ENCODE measurements at regions not wholly inside any gene's neighbourhood (a gene's known extent, or its start where the extent isn't known, plus 50 kb on each side); places are given as distances from the start of the nearest gene placed in this dataset.

GRCh38 chr13:53545340-53545941 is 516.8 kb downstream of the OLFM4 start:
- no peak for DNase-seq

GRCh38 chr13:53560556-53560955 is 531.9 kb downstream of the OLFM4 start:
- DNase-seq = no peak

GRCh38 chr13:53562419-53562818 is 533.8 kb downstream of the OLFM4 start:
- no peak for DNase-seq

GRCh38 chr13:53568491-53568890 is 539.9 kb downstream of the OLFM4 start:
- DNase-seq = no peak

GRCh38 chr13:53569453-53569852 is 540.8 kb downstream of the OLFM4 start:
- DNase-seq = no peak

GRCh38 chr13:53601113-53601512 is 572.5 kb downstream of the OLFM4 start:
- DNase-seq = no peak

GRCh38 chr13:53605326-53605725 is 576.7 kb downstream of the OLFM4 start:
- DNase-seq = no peak

GRCh38 chr13:53612200-53612599 is 583.6 kb downstream of the OLFM4 start:
- no peak for DNase-seq

GRCh38 chr13:53622456-53622855 is 593.8 kb downstream of the OLFM4 start:
- no peak for DNase-seq

GRCh38 chr13:53623146-53623545 is 594.5 kb downstream of the OLFM4 start:
- no peak for DNase-seq

- DNase-seq = no peak
Measured at GRCh38 chr13:53631511-53631910, 602.9 kb downstream of the OLFM4 start.

- DNase-seq = no peak
Measured at GRCh38 chr13:53638040-53638439, 609.4 kb downstream of the OLFM4 start.

GRCh38 chr13:53642306-53642705 is 613.7 kb downstream of the OLFM4 start:
- DNase-seq = no peak

GRCh38 chr13:53648673-53649072 is 620.1 kb downstream of the OLFM4 start:
- no peak for DNase-seq

GRCh38 chr13:53672005-53672404 is 643.4 kb downstream of the OLFM4 start:
- DNase-seq = no peak

GRCh38 chr13:53683146-53683545 is 654.5 kb downstream of the OLFM4 start:
- DNase-seq = no peak

GRCh38 chr13:53683608-53684007 is 655.0 kb downstream of the OLFM4 start:
- no peak for DNase-seq

- DNase-seq = no peak
Measured at GRCh38 chr13:53691417-53691816, 662.8 kb downstream of the OLFM4 start.

- no peak for DNase-seq
Measured at GRCh38 chr13:53694814-53695532, 666.4 kb downstream of the OLFM4 start.

- DNase-seq = no peak
Measured at GRCh38 chr13:53703371-53704080, 674.9 kb downstream of the OLFM4 start.

GRCh38 chr13:53719281-53719680 is 690.7 kb downstream of the OLFM4 start:
- no peak for DNase-seq

GRCh38 chr13:53732664-53733063 is 704.1 kb downstream of the OLFM4 start:
- DNase-seq = no peak

- DNase-seq = no peak
Measured at GRCh38 chr13:53743906-53744305, 715.3 kb downstream of the OLFM4 start.

- no peak for DNase-seq
Measured at GRCh38 chr13:53747825-53748224, 719.2 kb downstream of the OLFM4 start.

All from DMS79 (cell line).